ACHN (cell line): ENCODE measurements at regions not wholly inside any gene's neighbourhood (a gene's known extent, or its start where the extent isn't known, plus 50 kb on each side); places are given as distances from the start of the nearest gene placed in this dataset.

ENCODE experiments used
- DNase-seq: peaks from one replicate; pipeline ENCODE4 v3.0.0-alpha.2; 2015
- in situ Hi-C: cut with HindIII; loops from 2 replicates; pipeline ENCODE4 v1.10.0; 2017; ENCODE audit warnings: low sequenced_read_pairs, low pct_ligation_motif_present, low pct_unique_long_range_greater_than_20kb

DNA sequence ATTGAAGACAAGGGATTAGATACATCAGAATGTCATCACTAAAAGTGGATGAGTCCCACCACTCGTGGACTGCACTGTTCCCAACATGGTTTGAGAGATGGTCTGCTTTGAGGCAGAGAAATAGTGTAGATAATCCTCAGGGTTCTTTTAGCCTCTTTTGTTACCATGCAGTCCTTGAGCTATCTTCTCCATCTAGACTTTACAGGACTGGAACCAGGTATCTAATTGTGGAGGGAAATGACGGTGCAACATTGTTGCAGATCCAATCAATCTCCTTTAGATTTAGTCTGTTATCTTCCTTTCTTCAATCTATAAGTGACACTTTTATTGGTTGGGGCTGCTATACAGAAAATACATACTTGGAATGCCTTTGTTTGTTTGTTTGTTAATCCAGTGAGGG is 183.8 kb upstream of the CWC22 start:
- no peak for DNase-seq
- in situ Hi-C loops, result no loop called here

GRCh38 chr2:180187611-180188010 is 180.5 kb upstream of the CWC22 start:
- DNase-seq, result no peak
- in situ Hi-C loops, result no loop called here

- no peak for DNase-seq
- in situ Hi-C loops, result no loop called here
Measured at GRCh38 chr2:180184506-180184905, 177.4 kb upstream of the CWC22 start.

GRCh38 chr2:180180511-180180910 is 173.4 kb upstream of the CWC22 start:
- no peak for DNase-seq

GRCh38 chr2:180177534-180177933 is 170.4 kb upstream of the CWC22 start:
- no peak for DNase-seq
- in situ Hi-C loops, result no loop called here

More at GRCh38 chr2:180180511-180180910, 173.4 kb upstream of the CWC22 start:
- in situ Hi-C loops, result no loop called here

GRCh38 chr2:180175736-180176135 is 168.6 kb upstream of the CWC22 start:
- no peak for DNase-seq
- in situ Hi-C loops, result no loop called here

DNA sequence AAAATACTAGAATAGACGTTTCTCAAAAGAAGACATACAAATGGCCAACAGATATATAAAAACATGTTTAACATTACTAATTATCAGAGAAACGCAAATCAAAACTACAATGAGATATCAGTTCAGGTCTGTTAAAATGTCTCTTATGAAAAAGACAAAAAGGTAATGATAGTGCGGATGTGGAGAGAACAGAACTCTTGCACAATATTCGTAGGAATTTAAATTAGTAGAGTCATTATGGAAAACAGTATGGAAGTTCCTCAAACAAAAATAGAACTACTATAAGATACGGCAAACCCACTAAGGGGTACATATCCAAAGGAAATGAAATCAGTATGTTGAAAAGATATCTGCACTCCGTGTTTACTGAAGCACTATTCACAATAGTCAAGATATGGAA is 167.5 kb upstream of the CWC22 start:
- in situ Hi-C loops, result no loop called here
- no peak for DNase-seq

DNA sequence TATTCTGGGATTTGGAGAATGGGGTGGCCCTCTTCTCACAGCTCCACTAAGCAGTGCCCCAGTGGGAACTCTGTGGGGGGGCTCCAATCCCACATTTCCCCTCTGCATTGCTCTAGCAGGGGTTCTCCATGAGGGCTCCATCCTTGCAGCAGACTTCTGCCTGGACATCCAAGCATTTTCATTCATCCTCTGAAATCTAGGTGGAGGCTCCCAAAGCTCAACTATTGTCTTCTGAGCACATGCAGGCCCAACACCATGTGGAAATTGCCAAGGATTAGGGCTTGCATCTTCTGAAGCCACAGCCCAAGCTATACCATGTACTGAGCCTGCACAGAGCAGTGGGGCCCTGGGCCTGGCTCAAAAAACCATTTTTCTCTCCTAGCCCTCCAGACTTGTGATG is 162.4 kb upstream of the CWC22 start:
- in situ Hi-C loops, result no loop called here
- no peak for DNase-seq

- in situ Hi-C loops, result no loop called here
- DNase-seq, result no peak
Measured at GRCh38 chr2:180161415-180161814, 154.3 kb upstream of the CWC22 start.

- in situ Hi-C loops, result no loop called here
- no peak for DNase-seq
Measured at GRCh38 chr2:180159921-180160320, 152.8 kb upstream of the CWC22 start.

DNA sequence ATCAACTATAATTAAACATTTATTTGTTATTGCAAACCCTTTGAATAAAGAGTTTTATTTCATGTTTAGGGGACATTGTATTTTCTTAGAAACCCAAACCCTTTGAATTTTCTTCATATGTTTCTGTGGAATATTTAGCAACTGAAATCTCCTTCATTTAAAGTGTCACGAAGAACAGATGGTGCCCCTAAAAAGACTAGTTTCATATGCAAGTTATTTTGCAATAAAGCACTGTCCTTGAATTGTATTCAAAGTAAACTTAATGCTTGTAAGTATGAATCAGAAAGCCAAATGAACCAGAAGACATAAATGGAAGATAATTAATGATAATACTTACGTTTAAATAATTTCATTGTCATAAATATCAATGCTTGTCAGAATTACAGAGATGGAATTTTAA is 151.9 kb upstream of the CWC22 start:
- DNase-seq, result no peak
- in situ Hi-C loops, result no loop called here

- no peak for DNase-seq
- in situ Hi-C loops, result no loop called here
Measured at GRCh38 chr2:180156651-180157050, 149.6 kb upstream of the CWC22 start.

DNA sequence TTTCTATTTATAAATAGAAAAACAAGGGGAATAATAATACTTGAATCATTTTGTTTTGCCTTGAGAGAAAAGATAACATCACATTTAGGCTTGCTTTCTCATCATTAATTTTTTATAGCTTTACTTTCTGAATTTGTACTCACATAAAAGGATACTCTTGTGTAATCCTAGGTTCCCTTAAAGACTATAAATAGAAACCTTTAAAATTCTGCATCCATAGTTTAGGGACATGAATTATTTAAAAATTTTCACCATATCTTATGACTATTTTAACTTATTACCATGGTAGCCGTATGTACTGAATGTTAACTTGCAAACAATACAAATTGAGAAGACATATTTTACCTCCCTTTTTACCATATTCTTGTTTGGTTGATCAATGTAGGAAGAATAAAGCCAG is 143.5 kb upstream of the CWC22 start:
- no peak for DNase-seq
- in situ Hi-C loops, result no loop called here

- in situ Hi-C loops, result no loop called here
- no peak for DNase-seq
Measured at GRCh38 chr2:180146541-180146940, 139.4 kb upstream of the CWC22 start.

DNA sequence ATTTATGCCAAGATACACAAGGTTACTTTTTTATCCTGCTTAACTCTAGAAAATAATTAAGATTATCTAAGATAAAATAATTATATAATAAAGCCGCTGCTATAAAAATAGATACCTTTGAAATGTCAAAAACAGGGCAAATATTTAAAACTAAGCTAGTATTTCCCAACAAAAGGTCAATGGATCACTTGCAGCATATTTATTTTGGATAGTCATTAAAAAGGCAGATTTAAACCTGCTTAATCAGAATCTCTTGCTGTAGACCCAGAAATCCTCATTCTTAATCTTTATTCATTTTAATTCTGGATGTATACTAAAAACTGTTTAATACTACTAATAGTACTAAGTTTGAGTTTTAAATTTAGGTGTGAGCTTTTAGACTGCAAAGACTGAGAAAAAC is 139.0 kb upstream of the CWC22 start:
- in situ Hi-C loops, result no loop called here

DNA sequence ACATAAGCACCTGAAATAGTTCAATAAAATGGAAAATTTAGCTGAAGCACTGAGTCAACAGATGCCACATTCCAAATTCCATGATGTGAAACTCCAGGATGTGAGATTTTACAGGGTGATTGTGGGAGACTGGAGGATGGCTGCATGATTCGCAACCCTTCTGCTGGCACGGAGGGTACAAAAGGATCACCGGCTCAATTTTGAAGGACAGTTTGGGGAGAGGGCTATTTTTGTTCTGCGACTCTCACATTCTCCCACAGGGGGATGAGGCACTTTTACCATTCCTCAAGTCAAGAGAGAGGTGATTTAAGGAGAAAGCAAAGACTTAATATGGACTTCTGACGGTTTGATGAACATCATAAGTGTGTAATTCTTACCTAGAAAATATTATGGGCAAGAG is 138.1 kb upstream of the CWC22 start:
- DNase-seq, result no peak
- in situ Hi-C loops, result no loop called here

More for the DNA sequence above, 139.0 kb upstream of the CWC22 start:
- no peak for DNase-seq

DNA sequence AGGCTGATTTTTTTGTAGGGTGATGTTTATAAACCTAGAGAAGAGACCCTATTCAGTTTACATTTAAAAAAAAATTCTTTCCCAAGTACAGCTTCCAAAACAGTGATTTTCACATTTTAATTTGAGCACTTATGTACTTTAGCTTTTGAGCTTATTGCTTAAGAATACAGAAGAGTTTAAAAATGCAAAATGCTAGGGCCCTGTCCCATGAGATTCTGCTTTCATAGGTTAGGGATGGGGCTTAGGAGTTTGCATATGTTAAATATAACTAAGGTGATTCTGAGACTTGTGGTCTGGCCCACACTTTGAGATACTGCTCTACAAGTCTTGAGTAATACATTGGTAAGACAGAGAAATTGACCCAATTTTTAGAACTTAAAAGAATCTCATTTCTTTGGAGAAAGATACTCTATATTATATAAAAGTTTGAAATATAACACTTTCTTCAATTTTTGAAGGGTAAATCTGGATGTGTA is 137.3 kb upstream of the CWC22 start:
- no peak for DNase-seq
- in situ Hi-C loops, result no loop called here

- in situ Hi-C loops, result no loop called here
- no peak for DNase-seq
Measured at GRCh38 chr2:180143633-180144337, 136.7 kb upstream of the CWC22 start.

DNA sequence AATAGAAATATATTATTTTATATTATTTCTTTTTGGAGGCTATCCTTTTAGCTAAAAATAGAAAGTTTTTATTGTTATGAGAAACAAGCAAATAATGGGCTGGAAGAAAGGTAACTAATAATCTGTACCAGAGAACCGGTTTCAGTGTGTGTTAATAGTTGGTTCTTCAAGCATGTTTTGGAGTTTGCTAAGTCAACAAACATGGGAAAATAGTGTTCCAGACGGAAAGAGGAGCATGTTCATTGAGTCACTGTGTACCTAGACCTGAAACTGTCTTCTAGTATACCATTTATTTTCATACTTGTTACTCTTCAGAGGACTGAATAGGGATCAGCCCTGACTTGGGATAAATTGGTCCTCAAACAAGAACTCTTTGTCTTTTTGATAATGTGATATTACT is 134.5 kb upstream of the CWC22 start:
- DNase-seq, result no peak
- in situ Hi-C loops, result no loop called here

- in situ Hi-C loops, result no loop called here
- DNase-seq, result no peak
Measured at GRCh38 chr2:180133736-180134135, 126.6 kb upstream of the CWC22 start.

DNA sequence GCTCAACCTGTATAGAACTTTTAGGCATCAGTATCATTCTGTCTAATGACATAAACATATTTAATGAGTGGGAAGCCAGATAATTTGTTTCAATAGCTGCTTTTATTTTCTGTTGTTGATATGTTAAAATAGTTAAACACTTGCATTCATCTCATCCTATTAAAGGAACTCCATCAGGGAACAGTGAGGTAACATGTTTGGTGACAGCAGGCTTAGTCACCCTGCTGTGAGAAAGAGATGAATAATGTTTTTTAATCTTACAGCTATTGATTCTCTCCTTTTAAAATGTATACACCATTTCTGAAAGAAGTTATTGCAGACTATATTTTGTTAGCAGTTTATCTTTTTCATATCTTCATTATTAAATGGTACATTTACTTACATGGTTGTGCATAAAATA is 123.3 kb upstream of the CWC22 start:
- in situ Hi-C loops, result no loop called here
- no peak for DNase-seq
